Peyer's patch (tissue), 4 donors: ENCODE measurements at regions not wholly inside any gene's neighbourhood (a gene's known extent, or its start where the extent isn't known, plus 50 kb on each side); places are given as distances from the start of the nearest gene placed in this dataset.

Source experiments
- CTCF ChIP-seq, 6 experiments: fragments of 450-650 bp in 4 of 6; fragments of 200-600 bp in 2 of 6; sonication (generic) in 1 of 6; IDR thresholded peaks; one replicate each; pipeline ENCODE4 v1.5.1; 2017 to 2019; ENCODE audit warnings: antibody characterized with exemption in 6 of 6, mild to moderate bottlenecking in 3 of 6, moderate library complexity in 1 of 6
- POLR2A ChIP-seq, 2 donors: fragments of 450-650 bp; IDR thresholded peaks; one replicate each; pipeline ENCODE4 v1.5.1; 2017; ENCODE audit warnings: antibody characterized with exemption in 2 of 2, mild to moderate bottlenecking in 2 of 2, moderate library complexity in 2 of 2

DNA sequence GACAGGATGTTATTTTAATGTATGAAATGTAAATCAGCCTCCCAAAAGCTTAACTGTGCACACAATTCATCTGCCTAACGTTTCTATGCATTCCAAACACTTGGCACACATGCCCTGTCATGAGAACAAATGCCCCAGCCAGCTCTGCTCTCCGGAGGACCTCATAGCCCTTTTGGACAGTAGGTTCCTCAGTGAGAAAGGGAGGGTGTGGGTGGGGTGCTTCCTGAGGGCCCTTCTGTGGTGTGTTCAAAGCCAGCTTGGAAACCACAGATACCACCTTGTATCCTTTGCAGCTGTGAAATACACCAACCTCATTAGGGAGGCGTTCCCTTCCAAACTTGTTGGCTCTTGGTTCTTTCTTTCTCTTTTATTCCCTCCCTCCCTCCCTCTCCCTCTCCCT, 102.2 kb upstream of the ASB18 start:
- TF ChIP-seq CTCF (IDR thresholded peaks at IDR 0.05) (no peak), POLR2A (IDR thresholded peaks at IDR 0.05) (no peak)
